GM18511 (cell line): ENCODE measurements at regions not wholly inside any gene's neighbourhood (a gene's known extent, or its start where the extent isn't known, plus 50 kb on each side); places are given as distances from the start of the nearest gene placed in this dataset.
"Not testable (repeated sequence)": the region's sequence is repeated elsewhere in the genome, so short reads cannot be mapped to it uniquely, and the experiment has no call there.

Source experiments
- ATAC-seq: cut with Tn5 transposase; IDR thresholded peaks from one replicate; pipeline ENCODE4 v1.9.1; 2021; ENCODE audit warnings: mild to moderate bottlenecking, moderate library complexity; ENCODE audit not compliant: unreplicated experiment

- no peak for ATAC-seq
Measured at GRCh38 chr6:25150863-25151262, 128.3 kb upstream of the CARMIL1 start.

GRCh38 chr6:25153079-25153478, 126.1 kb upstream of the CARMIL1 start:
- ATAC-seq, result no peak

GRCh38 chr6:25154034-25154596, 125.1 kb upstream of the CARMIL1 start:
- no peak for ATAC-seq

GRCh38 chr6:25155211-25155610, 124.0 kb upstream of the CARMIL1 start:
- no peak for ATAC-seq

GRCh38 chr6:25156123-25156522, 123.1 kb upstream of the CARMIL1 start:
- ATAC-seq, result no peak

GRCh38 chr6:25157183-25157582, 122.0 kb upstream of the CARMIL1 start:
- no peak for ATAC-seq

GRCh38 chr6:25157842-25158241, 121.3 kb upstream of the CARMIL1 start:
- no peak for ATAC-seq

- ATAC-seq, result not testable (repeated sequence)
Measured at GRCh38 chr6:25160134-25160533, 119.0 kb upstream of the CARMIL1 start.

- ATAC-seq, result no peak
Measured at GRCh38 chr6:25165177-25165576, 114.0 kb upstream of the CARMIL1 start.

GRCh38 chr6:25165800-25166199, 113.4 kb upstream of the CARMIL1 start:
- ATAC-seq, result no peak

- ATAC-seq, result no peak
Measured at GRCh38 chr6:25166955-25167748, 112.0 kb upstream of the CARMIL1 start.

- no peak for ATAC-seq
Measured at GRCh38 chr6:25167961-25168360, 111.2 kb upstream of the CARMIL1 start.

GRCh38 chr6:25168637-25169036, 110.5 kb upstream of the CARMIL1 start:
- no peak for ATAC-seq

GRCh38 chr6:25169553-25169952, 109.6 kb upstream of the CARMIL1 start:
- no peak for ATAC-seq

GRCh38 chr6:25169961-25170360, 109.2 kb upstream of the CARMIL1 start:
- ATAC-seq, result no peak

GRCh38 chr6:25170640-25171039, 108.5 kb upstream of the CARMIL1 start:
- no peak for ATAC-seq

GRCh38 chr6:25171301-25171700, 107.9 kb upstream of the CARMIL1 start:
- ATAC-seq, result no peak

- ATAC-seq, result no peak
Measured at GRCh38 chr6:25172819-25173218, 106.4 kb upstream of the CARMIL1 start.

- ATAC-seq, result no peak
Measured at GRCh38 chr6:25173246-25173645, 105.9 kb upstream of the CARMIL1 start.

- no peak for ATAC-seq
Measured at GRCh38 chr6:25173951-25174474, 105.2 kb upstream of the CARMIL1 start.

- no peak for ATAC-seq
Measured at GRCh38 chr6:25174678-25175077, 104.5 kb upstream of the CARMIL1 start.

- ATAC-seq, result no peak
Measured at GRCh38 chr6:25175196-25175595, 104.0 kb upstream of the CARMIL1 start.
